Activated T-helper 17 cell treated with anti-CD3 and anti-CD28 coated beads, Interleukin-2, amount 50 U/mL, for 72 hours (primary cell): ENCODE measurements at regions not wholly inside any gene's neighbourhood (a gene's known extent, or its start where the extent isn't known, plus 50 kb on each side); places are given as distances from the start of the nearest gene placed in this dataset.
"Not testable (repeated sequence)": the region's sequence is repeated elsewhere in the genome, so short reads cannot be mapped to it uniquely, and the experiment has no call there.

ENCODE experiments used
- ATAC-seq: fragments of 150-1000 bp; cut with Tn5 transposase; replicated peaks from 2 replicates; pipeline ENCODE4 v1.10.0; 2021; ENCODE audit warnings: mild to moderate bottlenecking, moderate library complexity
- H3K27ac Mint-ChIP-seq: one replicate; pipeline ENCODE4 v1.8.0; 2022; ENCODE audit warnings: mixed read lengths
- H3K27me3 Mint-ChIP-seq: one replicate; pipeline ENCODE4 v1.8.0; 2022; ENCODE audit warnings: mixed read lengths
- H3K36me3 Mint-ChIP-seq: one replicate; pipeline ENCODE4 v1.8.0; 2022; ENCODE audit warnings: low read depth, mild to moderate bottlenecking, mixed read lengths
- H3K4me1 Mint-ChIP-seq: one replicate; pipeline ENCODE4 v1.8.0; 2022; ENCODE audit warnings: mixed read lengths
- H3K4me3 Mint-ChIP-seq: one replicate; pipeline ENCODE4 v1.8.0; 2022; ENCODE audit warnings: mild to moderate bottlenecking, mixed read lengths
- H3K9me3 Mint-ChIP-seq: one replicate; pipeline ENCODE4 v1.8.0; 2022; ENCODE audit warnings: mixed read lengths

DNA sequence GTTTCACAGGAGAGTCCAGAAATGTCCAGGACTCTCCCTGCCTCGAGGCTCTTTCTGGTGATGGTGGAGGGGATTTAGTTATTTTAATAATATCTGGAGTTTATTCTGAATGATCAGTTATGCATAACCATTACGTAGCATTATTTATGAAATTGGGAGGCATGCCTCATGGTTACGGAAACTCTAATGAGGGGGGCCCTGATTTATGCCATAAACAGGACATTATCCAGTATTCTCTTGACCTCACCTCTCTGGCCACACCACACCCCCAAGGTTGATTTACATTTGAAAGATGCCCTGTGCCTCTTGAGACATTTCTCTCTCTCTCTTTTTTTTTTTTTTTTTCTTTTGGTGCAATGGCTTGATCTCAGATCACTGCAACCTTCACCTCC, 268.8 kb downstream of the TFAP2C start:
- Mint-ChIP-seq H3K4me1 (no peaks in the 10 kb centered on the region), H3K9me3 (peaks cover 3% of the 10 kb centered on the region)

DNA sequence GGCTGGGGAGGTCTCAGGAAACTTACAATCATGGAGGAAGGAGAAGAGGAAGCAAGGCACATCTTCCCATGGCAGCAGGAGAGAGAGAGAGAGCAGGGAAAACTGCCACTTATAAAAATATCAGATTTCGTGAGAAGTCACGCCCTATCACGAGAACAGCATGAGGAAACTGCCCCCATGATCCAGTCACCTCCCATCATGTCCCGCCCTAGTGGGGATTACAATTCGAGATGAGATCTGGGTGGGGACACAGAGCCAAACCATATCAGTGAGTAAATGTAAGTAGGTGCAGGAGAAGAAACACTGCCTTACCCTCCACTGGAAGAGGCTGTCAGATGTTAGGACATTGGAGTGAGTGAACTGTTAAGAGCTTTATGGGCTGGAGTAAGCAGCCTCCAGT, 270.4 kb downstream of the TFAP2C start:
- Mint-ChIP-seq H3K27me3 (peaks cover 10% of the 10 kb centered on the region), H3K27ac (no peak overlapping the region), H3K9me3 (peaks cover 3% of the 10 kb centered on the region), H3K36me3 (no peaks in the 10 kb centered on the region), H3K4me1 (no peaks in the 10 kb centered on the region), H3K4me3 (no peak overlapping the region)
- no peak for ATAC-seq

More for the DNA sequence above, 268.8 kb downstream of the TFAP2C start:
- Mint-ChIP-seq H3K4me3 (no peak overlapping the region), H3K36me3 (no peaks in the 10 kb centered on the region), H3K27ac (no peak overlapping the region), H3K27me3 (peaks cover 10% of the 10 kb centered on the region)
- ATAC-seq, result no peak

DNA sequence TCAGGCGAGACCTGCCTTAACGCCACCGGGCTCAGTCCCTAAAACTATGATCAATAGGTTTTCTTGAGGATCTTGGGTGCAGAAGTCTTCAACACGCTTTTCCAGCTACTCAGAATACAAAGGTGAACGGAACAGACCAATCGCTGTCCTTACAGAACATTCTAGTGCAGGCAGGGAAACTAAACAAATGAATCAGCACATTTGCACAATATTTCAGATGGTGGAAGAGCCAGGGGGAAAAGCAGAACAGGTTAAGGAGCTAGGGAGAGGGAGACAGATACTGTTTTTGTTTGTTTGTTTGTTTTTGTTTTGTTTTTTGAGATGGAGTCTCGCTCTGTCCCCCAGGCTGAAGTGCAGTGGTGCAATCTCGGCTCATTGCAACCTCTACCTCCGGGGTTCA, 271.1 kb downstream of the TFAP2C start:
- Mint-ChIP-seq H3K4me3 (no peak overlapping the region), H3K4me1 (no peaks in the 10 kb centered on the region), H3K36me3 (no peaks in the 10 kb centered on the region), H3K9me3 (peaks cover 3% of the 10 kb centered on the region), H3K27me3 (peaks cover 10% of the 10 kb centered on the region), H3K27ac (no peak overlapping the region)
- ATAC-seq, result no peak

DNA sequence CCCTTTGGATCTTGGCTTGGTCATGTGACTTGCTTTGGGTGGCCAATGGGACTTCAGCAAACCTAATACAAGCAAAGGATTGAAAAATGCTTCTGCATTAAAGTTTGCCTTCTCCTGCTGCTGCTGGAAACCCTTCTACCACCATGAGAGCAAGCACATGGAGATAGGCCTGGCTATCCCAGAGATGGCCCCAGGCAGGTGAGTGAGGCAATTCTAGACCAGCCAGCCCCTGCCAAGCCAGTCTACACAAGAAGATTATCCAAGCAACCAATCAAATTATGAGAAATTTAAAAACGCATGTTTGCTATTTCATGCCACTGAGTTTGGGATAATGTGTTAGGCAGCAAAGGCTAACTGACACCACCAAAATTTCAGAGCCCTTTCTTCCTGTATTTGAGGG, 274.3 kb downstream of the TFAP2C start:
- H3K4me3 Mint-ChIP-seq, result no peak overlapping the region
- ATAC-seq, result no peak
- H3K27me3 Mint-ChIP-seq, result peaks cover 10% of the 10 kb centered on the region
- no peaks in the 10 kb centered on the region for H3K36me3 Mint-ChIP-seq
- peaks cover 3% of the 10 kb centered on the region for H3K9me3 Mint-ChIP-seq
- H3K4me1 Mint-ChIP-seq, result no peaks in the 10 kb centered on the region
- H3K27ac Mint-ChIP-seq, result no peak overlapping the region

DNA sequence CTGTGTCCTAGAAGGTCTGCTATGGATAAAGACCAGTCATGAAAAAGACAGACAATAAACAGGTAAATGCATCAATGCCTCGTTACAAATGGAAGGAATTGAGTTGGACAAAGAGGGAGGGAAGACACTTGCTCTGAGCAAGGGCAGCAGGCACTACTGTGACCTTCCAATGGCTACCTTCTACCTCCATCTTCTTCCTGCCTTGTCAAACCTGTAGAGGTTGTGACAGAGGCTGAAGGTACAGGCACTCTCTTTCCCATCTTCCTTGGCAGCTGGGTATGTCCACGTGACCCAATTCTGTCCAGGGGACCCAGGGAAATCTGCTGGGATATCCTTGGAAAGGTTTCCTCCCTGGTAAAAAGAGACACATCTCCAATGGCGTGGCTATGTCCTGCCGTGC, 274.8 kb downstream of the TFAP2C start:
- Mint-ChIP-seq H3K36me3 (no peaks in the 10 kb centered on the region), H3K9me3 (peaks cover 3% of the 10 kb centered on the region), H3K4me1 (no peaks in the 10 kb centered on the region), H3K4me3 (no peak overlapping the region), H3K27ac (no peak overlapping the region), H3K27me3 (peaks cover 10% of the 10 kb centered on the region)
- ATAC-seq, result no peak

DNA sequence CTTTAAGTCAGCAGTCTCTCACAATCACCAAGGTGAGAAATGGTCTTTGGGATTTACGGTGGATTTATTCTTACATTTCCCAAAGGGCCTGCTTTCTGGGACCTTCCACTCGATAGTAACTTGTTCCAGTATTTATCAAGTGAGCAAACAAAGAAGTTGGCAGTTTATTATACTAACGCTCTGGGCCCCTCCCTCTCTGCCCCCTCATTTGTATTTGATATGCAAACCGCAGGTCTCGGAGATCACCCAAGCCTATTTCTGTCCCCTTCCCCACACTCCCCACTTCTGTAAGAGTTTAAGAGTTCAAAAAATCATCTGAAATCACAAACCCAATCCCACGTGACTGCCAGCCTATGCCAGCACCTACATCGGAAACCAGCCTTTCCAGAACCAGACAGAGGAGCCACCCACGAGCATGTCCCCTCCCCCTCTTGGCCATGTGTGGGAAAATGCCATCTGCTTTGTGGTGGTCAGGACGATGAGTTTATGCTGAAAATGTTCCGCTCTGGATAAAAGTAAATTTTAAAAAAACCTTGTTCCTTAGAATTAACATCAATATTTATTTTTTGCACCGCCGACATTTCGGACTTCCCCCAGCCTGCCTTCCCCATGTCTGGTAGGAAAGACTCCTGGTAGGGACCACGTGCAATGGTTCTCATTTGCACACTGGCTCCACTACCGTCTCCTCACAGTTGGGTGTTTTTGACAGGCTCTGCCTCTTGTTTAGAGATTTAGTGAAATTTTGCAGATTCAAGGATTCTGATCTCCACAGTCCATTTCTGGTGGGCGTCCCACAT, 281.0 kb downstream of the TFAP2C start:
- Mint-ChIP-seq H3K27me3 (peaks cover 5% of the 10 kb centered on the region), H3K27ac (no peak overlapping the region), H3K4me1 (no peaks in the 10 kb centered on the region), H3K9me3 (peaks cover 4% of the 10 kb centered on the region), H3K4me3 (no peak overlapping the region), H3K36me3 (no peaks in the 10 kb centered on the region)
- ATAC-seq, result no peak

DNA sequence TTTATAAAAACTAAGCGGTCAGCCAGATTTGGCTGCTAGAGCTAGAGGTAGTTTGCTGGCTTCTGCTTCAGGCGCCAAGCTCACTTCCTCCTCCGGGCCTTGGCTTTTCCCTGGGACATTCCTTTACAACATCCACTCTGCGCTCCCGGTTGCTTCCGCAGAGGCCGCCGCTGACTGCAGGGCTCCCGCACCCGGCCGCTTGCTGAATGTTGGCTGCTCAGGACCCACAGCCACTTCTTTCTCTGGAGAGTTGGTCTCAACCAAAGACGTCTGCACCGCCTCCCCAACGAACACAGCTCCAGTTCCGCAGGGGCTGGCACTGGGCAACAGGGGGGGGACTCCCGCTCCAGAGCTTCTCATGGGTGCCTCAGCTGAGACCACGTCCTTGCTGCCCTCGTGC, 282.8 kb downstream of the TFAP2C start:
- no peaks in the 10 kb centered on the region for H3K4me1 Mint-ChIP-seq
- no peak overlapping the region for H3K27ac Mint-ChIP-seq
- no peaks in the 10 kb centered on the region for H3K36me3 Mint-ChIP-seq
- H3K27me3 Mint-ChIP-seq, result peaks cover 5% of the 10 kb centered on the region
- ATAC-seq, result no peak
- H3K9me3 Mint-ChIP-seq, result peaks cover 4% of the 10 kb centered on the region
- H3K4me3 Mint-ChIP-seq, result no peak overlapping the region

DNA sequence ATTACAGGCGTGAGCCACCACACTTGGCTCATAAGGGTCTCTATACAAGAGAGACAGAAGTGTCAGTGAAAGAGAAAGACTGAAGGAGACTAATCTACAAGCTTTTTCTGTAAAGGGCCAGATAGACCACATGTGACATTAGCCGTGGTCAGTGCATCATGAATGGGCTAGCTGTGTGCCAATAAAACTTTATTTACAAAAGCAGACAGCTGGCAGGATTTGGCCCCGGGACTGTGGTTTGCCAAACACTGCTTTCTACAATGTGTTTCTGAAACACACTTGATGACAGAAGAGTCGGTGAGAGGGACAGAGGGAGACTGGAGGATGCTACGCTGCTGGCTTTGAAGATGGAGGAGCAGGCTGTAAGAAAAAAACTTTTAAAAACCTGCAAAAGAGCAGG, 285.4 kb downstream of the TFAP2C start:
- H3K4me1 Mint-ChIP-seq, result no peaks in the 10 kb centered on the region
- H3K27me3 Mint-ChIP-seq, result peaks cover 15% of the 10 kb centered on the region
- H3K4me3 Mint-ChIP-seq, result no peak overlapping the region
- peaks cover 4% of the 10 kb centered on the region for H3K9me3 Mint-ChIP-seq
- H3K27ac Mint-ChIP-seq, result no peak overlapping the region
- no peaks in the 10 kb centered on the region for H3K36me3 Mint-ChIP-seq
- no peak for ATAC-seq

DNA sequence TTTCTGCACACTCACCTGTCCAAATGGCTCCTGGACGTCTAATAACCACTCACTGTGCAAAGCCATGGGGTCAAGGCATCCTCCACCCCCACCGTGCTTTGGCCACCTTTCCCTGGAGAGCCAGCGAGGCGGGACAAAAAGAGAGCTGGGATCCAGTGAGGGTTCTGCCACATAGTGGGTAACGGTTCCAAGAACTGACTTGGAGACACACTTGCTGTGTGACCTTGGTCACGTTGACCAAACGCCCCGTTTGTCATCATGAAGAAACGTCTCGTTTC, 287.2 kb downstream of the TFAP2C start:
- H3K27ac Mint-ChIP-seq, result no peak overlapping the region
- H3K27me3 Mint-ChIP-seq, result peaks cover 15% of the 10 kb centered on the region
- H3K4me1 Mint-ChIP-seq, result no peaks in the 10 kb centered on the region
- H3K4me3 Mint-ChIP-seq, result no peak overlapping the region
- peaks cover 4% of the 10 kb centered on the region for H3K9me3 Mint-ChIP-seq
- ATAC-seq, result no peak
- H3K36me3 Mint-ChIP-seq, result no peaks in the 10 kb centered on the region

DNA sequence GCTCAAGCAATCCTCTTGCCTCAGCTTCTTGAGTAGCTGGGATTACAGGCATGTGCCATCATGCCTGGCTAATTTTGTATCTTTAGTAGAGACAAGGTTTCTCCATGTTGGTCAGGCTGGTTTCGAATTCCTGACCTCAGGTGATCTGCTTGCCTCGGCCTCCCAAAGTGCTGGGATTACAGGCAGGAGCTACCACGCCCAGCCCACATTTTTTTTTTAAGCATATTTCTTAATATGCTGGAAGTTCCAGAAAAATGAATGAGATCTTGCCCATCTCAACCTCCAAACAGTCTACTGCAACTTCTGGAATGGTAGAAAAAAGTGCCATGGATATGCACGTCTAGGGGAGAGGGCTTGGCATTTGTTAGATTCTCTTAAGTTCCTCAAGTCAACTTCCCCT, 290.9 kb downstream of the TFAP2C start:
- not testable (repeated sequence) for H3K27ac Mint-ChIP-seq, H3K9me3 Mint-ChIP-seq, H3K4me3 Mint-ChIP-seq, ATAC-seq, H3K36me3 Mint-ChIP-seq, H3K4me1 Mint-ChIP-seq
- H3K27me3 Mint-ChIP-seq, result peaks cover 38% of the 10 kb centered on the region

DNA sequence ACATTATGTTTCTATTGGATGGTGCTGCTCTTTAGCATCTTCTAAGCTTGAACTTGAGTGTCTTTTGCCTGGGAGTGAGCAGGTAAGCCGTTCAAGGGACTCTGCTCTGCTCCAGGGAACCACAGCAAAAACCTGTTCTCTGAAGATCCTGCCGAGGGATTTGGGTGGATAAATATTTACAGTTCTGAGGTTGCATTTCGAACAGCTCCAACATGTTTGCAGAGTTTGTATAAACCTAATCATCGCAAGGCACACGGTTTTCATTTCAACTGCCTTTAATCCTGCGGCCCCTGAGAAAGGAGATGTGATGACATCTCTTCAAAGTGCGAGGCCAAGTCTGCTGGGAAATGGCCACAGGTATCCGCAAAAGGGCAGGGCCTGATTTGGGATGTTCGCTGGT, 293.4 kb downstream of the TFAP2C start:
- H3K9me3 Mint-ChIP-seq, result no peaks in the 10 kb centered on the region
- no peak for ATAC-seq
- no peaks in the 10 kb centered on the region for H3K4me1 Mint-ChIP-seq
- no peaks in the 10 kb centered on the region for H3K36me3 Mint-ChIP-seq
- H3K27me3 Mint-ChIP-seq, result peaks cover 54% of the 10 kb centered on the region
- H3K27ac Mint-ChIP-seq, result no peak overlapping the region
- no peak overlapping the region for H3K4me3 Mint-ChIP-seq

DNA sequence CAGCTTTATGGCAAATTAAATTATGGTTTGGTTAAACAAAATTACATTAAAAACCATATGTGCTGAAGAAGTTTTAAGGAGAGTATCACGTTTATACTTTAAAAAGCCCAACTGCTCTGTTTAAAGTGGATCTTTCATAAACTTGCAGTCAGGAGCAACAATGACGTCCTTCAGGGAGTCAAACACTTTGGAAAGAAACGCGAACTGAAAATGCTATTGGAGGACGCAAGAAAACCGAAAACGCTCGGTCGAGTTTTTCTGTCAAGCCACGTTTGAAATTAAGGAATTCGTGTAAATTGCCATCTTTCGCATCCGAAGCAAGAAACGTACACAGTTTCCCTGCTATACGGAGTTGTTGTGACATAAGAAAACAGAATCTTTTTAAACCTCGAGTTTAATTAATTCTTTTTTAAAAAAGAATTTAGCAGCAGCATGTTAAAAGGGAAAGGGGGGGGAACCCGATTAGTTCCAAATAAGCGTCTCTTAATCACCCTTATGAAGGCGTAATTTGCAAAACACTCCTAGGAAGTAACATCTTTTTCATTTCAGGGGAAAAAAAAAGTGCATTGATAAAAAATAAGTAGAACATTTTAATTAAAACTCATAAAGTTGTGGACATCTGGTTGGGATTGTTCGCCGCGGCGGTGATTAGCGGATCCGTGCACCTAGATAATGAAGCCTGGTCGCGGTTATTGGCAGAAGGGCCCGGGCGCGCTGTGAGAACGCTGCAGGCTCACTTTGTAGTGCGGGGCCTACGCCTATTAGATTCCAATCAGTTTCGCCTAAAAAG, 295.4 kb downstream of the TFAP2C start:
- Mint-ChIP-seq H3K27me3 (peaks cover 62% of the 10 kb centered on the region), H3K4me1 (no peaks in the 10 kb centered on the region), H3K4me3 (no peak overlapping the region), H3K9me3 (no peaks in the 10 kb centered on the region), H3K36me3 (no peaks in the 10 kb centered on the region), H3K27ac (no peak overlapping the region)
- ATAC-seq, result no peak

DNA sequence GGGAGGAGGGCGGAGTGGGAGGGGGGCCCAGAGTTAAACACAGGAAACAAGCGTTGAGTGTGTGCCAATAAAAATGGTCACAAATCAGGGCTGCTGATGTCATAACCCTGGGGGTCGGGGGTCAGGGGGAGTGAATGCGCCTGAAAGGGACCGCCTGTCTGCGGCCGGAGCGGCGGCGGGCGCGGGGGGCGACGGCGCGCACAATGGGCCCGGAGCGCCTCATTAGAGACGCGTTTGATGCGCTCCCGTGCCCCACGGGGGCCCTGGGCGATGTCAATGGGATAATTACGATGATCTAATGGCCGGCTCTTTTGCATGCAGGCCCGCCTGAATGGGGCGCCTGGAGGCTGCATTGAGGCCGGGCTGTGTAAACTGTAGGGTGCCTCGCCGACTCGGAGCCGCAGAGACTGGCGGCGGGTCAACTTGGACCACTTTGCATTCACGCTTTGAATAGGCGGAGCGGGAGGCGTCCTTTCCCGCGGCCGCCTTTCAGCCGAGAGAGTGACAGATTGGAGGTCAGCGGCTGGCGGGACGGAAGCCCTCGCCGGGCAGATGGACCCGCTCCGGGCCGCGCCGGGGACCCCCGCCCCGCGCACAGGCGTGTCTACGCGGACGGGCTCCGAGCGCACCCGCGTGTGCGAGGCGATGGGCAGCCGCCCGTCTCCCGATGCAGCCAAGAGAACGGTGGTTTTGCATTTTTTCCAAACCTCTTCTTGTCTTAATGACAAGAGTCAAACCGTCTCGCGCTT, 296.1 kb downstream of the TFAP2C start:
- no peak overlapping the region for H3K27ac Mint-ChIP-seq
- H3K4me3 Mint-ChIP-seq, result no peak overlapping the region
- no peak for ATAC-seq
- no peaks in the 10 kb centered on the region for H3K4me1 Mint-ChIP-seq
- peaks cover 67% of the 10 kb centered on the region for H3K27me3 Mint-ChIP-seq
- H3K36me3 Mint-ChIP-seq, result no peaks in the 10 kb centered on the region
- H3K9me3 Mint-ChIP-seq, result peaks cover 4% of the 10 kb centered on the region

DNA sequence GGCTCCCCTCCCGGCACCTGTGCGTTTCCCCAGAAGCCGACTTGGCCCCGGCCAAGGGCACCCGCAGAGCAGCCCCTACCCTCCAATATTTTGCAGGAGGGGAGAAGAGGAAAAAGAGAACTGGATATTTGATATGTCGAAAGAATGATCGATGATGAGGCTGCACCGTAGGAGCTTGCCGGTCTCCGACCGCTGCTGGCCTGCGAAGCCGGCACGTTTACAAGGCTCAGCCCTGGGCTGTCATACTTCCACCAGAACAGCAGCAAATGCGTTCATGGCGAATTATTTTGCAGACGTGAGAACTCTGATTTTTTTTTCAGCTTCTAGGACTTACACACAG, 296.7 kb downstream of the TFAP2C start:
- H3K27me3 Mint-ChIP-seq, result peaks cover 71% of the 10 kb centered on the region
- H3K4me1 Mint-ChIP-seq, result no peaks in the 10 kb centered on the region
- peaks cover 4% of the 10 kb centered on the region for H3K9me3 Mint-ChIP-seq
- H3K4me3 Mint-ChIP-seq, result no peak overlapping the region
- no peaks in the 10 kb centered on the region for H3K36me3 Mint-ChIP-seq
- ATAC-seq, result no peak
- H3K27ac Mint-ChIP-seq, result no peak overlapping the region

DNA sequence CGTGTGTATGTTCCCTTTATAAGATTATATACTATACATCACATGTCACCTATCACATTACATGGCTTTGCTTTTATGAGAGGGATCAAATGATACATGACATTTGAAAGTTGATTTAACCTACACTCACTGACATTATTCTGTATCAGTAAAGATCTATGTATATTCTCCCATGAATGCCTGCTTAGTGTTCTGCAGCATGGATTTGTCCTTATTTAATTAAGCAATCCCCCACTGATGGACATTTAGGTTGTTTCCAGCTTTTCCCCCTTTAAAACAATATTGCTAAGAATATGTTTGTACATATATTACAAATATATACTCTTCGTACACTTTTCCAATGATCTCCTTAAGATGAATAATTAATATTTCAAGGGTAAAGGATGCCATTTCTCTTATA, 297.4 kb downstream of the TFAP2C start:
- H3K27ac Mint-ChIP-seq, result no peak overlapping the region
- H3K27me3 Mint-ChIP-seq, result peaks cover 71% of the 10 kb centered on the region
- ATAC-seq, result no peak
- no peaks in the 10 kb centered on the region for H3K4me1 Mint-ChIP-seq
- H3K36me3 Mint-ChIP-seq, result no peaks in the 10 kb centered on the region
- H3K4me3 Mint-ChIP-seq, result no peak overlapping the region
- peaks cover 4% of the 10 kb centered on the region for H3K9me3 Mint-ChIP-seq
